Hepatocyte (in vitro differentiated cells): ENCODE measurements at regions not wholly inside any gene's neighbourhood (a gene's known extent, or its start where the extent isn't known, plus 50 kb on each side); places are given as distances from the start of the nearest gene placed in this dataset.

Source experiments
- DNase-seq: peaks from one replicate; pipeline ENCODE4 v3.0.0-alpha.2; 2016; ENCODE audit warnings: low spot score
- H2AFZ ChIP-seq: fragments of 200-600 bp; sonication (generic); 2 replicates; pipeline ENCODE4 v1.6.0; 2016; ENCODE audit warnings: antibody characterized with exemption, mild to moderate bottlenecking
- H3K27ac ChIP-seq: fragments of 200-600 bp; sonication (generic); 2 replicates; pipeline ENCODE4 v1.5.1; 2016; ENCODE audit warnings: mild to moderate bottlenecking
- H3K27me3 ChIP-seq: fragments of 200-600 bp; sonication (generic); 2 replicates; pipeline ENCODE4 v1.6.1; 2016
- H3K36me3 ChIP-seq: fragments of 200-600 bp; sonication (generic); replicated peaks from 2 replicates; pipeline ENCODE4 v1.5.1; 2016; ENCODE audit warnings: low read depth; ENCODE audit not compliant: insufficient read depth
- H3K4me1 ChIP-seq: fragments of 200-600 bp; sonication (generic); 2 replicates; pipeline ENCODE4 v1.5.1; 2016; ENCODE audit warnings: mild to moderate bottlenecking, moderate library complexity; ENCODE audit not compliant: insufficient read depth
- H3K4me2 ChIP-seq: fragments of 200-600 bp; sonication (generic); 2 replicates; pipeline ENCODE4 v1.6.0; 2016
- H3K4me3 ChIP-seq: fragments of 200-600 bp; sonication (generic); 2 replicates; pipeline ENCODE4 v1.5.1; 2016; ENCODE audit warnings: mild to moderate bottlenecking
- H3K79me2 ChIP-seq: fragments of 200-600 bp; sonication (generic); 2 replicates; pipeline ENCODE4 v1.6.0; 2017; ENCODE audit warnings: mild to moderate bottlenecking
- H3K9me2 ChIP-seq: fragments of 200-600 bp; sonication (generic); replicated peaks from 2 replicates; pipeline ENCODE4 v1.6.0; 2017; ENCODE audit warnings: mild to moderate bottlenecking; ENCODE audit not compliant: insufficient read depth
- H3K9me3 ChIP-seq: fragments of 200-600 bp; sonication (generic); 2 replicates; pipeline ENCODE4 v1.5.1; 2016; ENCODE audit warnings: low read depth, mild to moderate bottlenecking
- H4K20me1 ChIP-seq: fragments of 200-600 bp; sonication (generic); 2 replicates; pipeline ENCODE4 v1.6.0; 2016; ENCODE audit warnings: mild to moderate bottlenecking; ENCODE audit not compliant: insufficient read depth, poor library complexity, severe bottlenecking
- CTCF ChIP-seq: fragments of 200-600 bp; sonication (generic); IDR thresholded peaks from 2 replicates; pipeline ENCODE4 v1.5.1; 2016; ENCODE audit warnings: antibody characterized with exemption, mild to moderate bottlenecking; ENCODE audit not compliant: poor library complexity
- EZH2 ChIP-seq: fragments of 200-600 bp; sonication (generic); IDR thresholded peaks from 2 replicates; pipeline ENCODE4 v1.6.1; 2016; ENCODE audit warnings: antibody characterized with exemption, mild to moderate bottlenecking, borderline replicate concordance
- EZH2phosphoT487 ChIP-seq: fragments of 200-600 bp; sonication (generic); IDR thresholded peaks from one replicate; pipeline ENCODE4 v1.6.1; 2018; ENCODE audit warnings: antibody characterized with exemption, mild to moderate bottlenecking, low read depth, moderate library complexity; ENCODE audit not compliant: unreplicated experiment, severe bottlenecking
- WGBS: methylation state at CpG from one replicate; pipeline ENCODE4 v1.1.6; 2016; ENCODE audit warnings: low lambda C conversion rate; ENCODE audit errors: missing lambda C conversion rate; 5-methylcytosine and 5-hydroxymethylcytosine counted together

DNA sequence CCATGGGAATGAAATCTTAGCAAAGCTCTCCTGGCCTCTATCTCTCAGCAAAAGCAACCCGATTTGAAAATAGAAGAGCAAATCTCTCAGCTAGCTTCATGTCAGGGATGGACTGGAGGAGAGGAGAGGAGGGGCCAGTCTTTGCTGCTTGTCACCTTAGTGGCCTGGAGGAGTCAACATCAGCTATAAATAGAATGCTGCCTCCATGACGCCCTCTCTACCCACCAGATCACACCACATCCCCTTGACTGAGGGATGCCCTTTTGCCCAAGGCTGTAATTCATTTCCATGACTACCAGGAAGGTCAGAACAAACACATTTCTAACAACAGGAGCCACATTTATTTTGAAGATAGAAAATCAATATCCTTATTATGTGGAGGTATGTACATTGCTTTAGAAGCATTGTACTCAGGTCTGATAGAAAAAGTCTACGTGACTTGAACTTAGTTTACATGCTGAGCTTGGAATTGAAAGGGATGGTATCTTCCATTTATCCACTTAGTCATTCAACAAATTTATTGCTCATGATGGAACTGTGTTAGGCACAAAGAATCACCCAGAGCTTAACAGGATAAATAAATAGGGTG is 92.4 kb upstream of the LIFR start:
- H3K4me2 ChIP-seq: no peak overlapping the region
- DNase-seq: no peak
- H3K27ac ChIP-seq: no peak overlapping the region
- H3K27me3 ChIP-seq: no peaks in the 10 kb centered on the region
- no peaks in the 10 kb centered on the region for H3K36me3 ChIP-seq
- H3K4me1 ChIP-seq: no peaks in the 10 kb centered on the region
- no peaks in the 10 kb centered on the region for H3K9me3 ChIP-seq
- no peaks in the 10 kb centered on the region for H3K9me2 ChIP-seq
- no peak overlapping the region for H2AFZ ChIP-seq
- H4K20me1 ChIP-seq: no peaks in the 10 kb centered on the region
- H3K79me2 ChIP-seq: no peaks in the 10 kb centered on the region
- H3K4me3 ChIP-seq: no peak overlapping the region
- TF ChIP-seq CTCF (no peak), EZH2phosphoT487 (no peak), EZH2 (no peak)
- 79% methylated on average over 3 of the region's 3 CpGs for WGBS

DNA sequence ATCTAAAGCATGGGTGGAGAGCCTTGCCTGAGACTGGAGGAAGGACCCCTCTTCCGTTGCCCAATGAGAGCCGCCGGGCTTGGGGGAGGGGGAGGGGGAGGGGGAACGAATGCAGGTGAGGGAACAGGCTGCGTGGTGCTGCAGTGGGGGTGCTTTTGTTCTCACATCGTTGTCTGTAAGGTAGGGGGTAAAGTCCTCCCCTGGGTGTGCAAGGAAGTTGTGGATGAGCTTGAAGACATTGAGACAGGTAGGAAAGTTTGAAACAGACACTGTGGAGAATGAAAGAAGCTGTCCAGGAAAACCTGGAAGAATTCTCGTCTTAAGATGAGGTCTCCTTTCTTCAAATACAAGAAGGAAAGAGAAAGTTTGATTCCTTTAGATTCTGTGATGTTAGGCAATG is 94.1 kb upstream of the LIFR start:
- no peaks in the 10 kb centered on the region for H3K9me2 ChIP-seq
- H3K9me3 ChIP-seq: no peaks in the 10 kb centered on the region
- H3K4me3 ChIP-seq: no peak overlapping the region
- DNase-seq: no peak
- 25% methylated on average over 6 of the region's 7 CpGs for WGBS
- no peaks in the 10 kb centered on the region for H3K79me2 ChIP-seq
- H2AFZ ChIP-seq: no peak overlapping the region
- H4K20me1 ChIP-seq: no peaks in the 10 kb centered on the region
- peak overlapping the region; percentile 7 for H3K4me2 ChIP-seq
- no peaks in the 10 kb centered on the region for H3K27me3 ChIP-seq
- no peaks in the 10 kb centered on the region for H3K4me1 ChIP-seq
- TF ChIP-seq EZH2phosphoT487: no peak
- no peak for TF ChIP-seq EZH2
- TF ChIP-seq CTCF: no peak
- no peak overlapping the region for H3K27ac ChIP-seq
- H3K36me3 ChIP-seq: no peaks in the 10 kb centered on the region

DNA sequence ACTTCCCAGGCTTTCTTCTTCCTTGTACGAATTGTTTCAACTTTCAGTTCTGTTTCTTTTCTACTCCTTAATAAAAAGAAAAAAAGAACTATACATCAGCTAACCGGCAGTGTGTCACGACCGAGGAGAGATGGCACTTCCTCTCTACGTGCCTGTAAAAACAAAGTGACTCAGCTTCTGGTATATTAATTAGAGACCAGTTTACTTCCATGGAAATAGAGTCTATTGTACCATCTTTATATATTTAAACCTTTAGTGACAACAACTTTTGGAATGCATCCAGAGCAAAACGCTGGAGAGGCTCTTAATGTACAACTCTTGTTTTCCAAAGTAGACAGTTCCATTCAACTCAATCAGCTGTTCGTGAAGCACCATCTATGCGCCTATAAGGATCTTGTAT is 94.5 kb upstream of the LIFR start:
- H3K4me3 ChIP-seq: no peak overlapping the region
- no peaks in the 10 kb centered on the region for H4K20me1 ChIP-seq
- H3K9me2 ChIP-seq: no peaks in the 10 kb centered on the region
- H3K79me2 ChIP-seq: no peaks in the 10 kb centered on the region
- 68% methylated on average over 8 of the region's 8 CpGs for WGBS
- no peak for DNase-seq
- no peaks in the 10 kb centered on the region for H3K36me3 ChIP-seq
- H2AFZ ChIP-seq: no peak overlapping the region
- no peaks in the 10 kb centered on the region for H3K9me3 ChIP-seq
- H3K27me3 ChIP-seq: no peaks in the 10 kb centered on the region
- peak overlapping the region; percentile 7 for H3K4me2 ChIP-seq
- TF ChIP-seq EZH2phosphoT487 (no peak), CTCF (no peak), EZH2 (no peak)
- no peaks in the 10 kb centered on the region for H3K4me1 ChIP-seq
- H3K27ac ChIP-seq: peak overlapping the region; percentile 5

- H3K27me3 ChIP-seq: no peaks in the 10 kb centered on the region
- no peaks in the 10 kb centered on the region for H3K9me3 ChIP-seq
- H3K27ac ChIP-seq: no peak overlapping the region
- DNase-seq: no peak
- no peaks in the 10 kb centered on the region for H4K20me1 ChIP-seq
- WGBS: 92% methylated on average over 6 of the region's 6 CpGs
- no peaks in the 10 kb centered on the region for H3K4me1 ChIP-seq
- H2AFZ ChIP-seq: no peak overlapping the region
- no peak overlapping the region for H3K4me3 ChIP-seq
- no peak for TF ChIP-seq EZH2
- TF ChIP-seq EZH2phosphoT487: no peak
- no peak for TF ChIP-seq CTCF
- H3K79me2 ChIP-seq: no peaks in the 10 kb centered on the region
- no peak overlapping the region for H3K4me2 ChIP-seq
- no peaks in the 10 kb centered on the region for H3K36me3 ChIP-seq
- H3K9me2 ChIP-seq: no peaks in the 10 kb centered on the region
Measured at GRCh38 chr5:38651806-38652205, 95.4 kb upstream of the LIFR start.
